Fibroblast of skin of left quadriceps (primary cell): ENCODE measurements at regions not wholly inside any gene's neighbourhood (a gene's known extent, or its start where the extent isn't known, plus 50 kb on each side); places are given as distances from the start of the nearest gene placed in this dataset.

ENCODE experiments used
- DNase-seq, 2 experiments: peaks; one replicate each; pipeline ENCODE4 v3.0.0-alpha.2; 2013; ENCODE audit warnings: low read depth in 2 of 2

DNA sequence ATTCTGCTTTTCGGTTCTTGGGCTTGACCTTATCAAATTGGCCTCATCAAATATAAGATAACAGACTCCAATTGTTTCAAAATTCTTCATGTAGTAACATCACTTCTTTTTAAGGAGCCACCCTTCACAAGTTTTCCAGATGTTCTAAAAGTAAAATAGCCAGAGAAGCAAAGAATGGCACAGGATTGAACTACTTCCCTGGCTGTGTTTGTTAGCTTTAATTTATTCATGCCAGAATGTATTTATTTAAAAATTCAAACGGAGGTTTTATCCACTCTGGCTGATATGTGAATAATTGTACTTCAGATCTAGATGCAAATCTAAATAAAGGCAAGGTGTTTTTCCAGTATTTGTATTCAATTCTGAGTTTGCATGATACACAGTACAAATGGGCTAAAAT is 581.3 kb upstream of the TENM3 start:
- no peak for DNase-seq

DNA sequence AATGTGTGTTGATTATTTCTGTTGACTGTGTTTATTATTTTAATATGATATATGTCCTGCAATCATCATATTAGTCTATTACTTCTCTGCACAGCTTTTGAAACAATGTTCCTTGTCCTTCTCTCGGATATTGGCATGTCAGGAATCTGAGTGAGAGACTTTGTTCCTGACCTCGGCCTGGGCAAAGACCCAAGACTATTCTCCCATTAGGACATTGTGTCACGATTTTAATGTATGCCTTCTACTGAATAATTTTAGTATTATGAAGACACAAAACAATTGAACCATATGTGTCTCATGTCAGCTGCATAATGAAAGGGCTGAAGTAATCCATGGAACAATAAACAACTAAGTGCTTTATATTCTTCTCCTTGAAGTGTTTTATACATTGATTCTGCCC is 580.8 kb upstream of the TENM3 start:
- DNase-seq, result peak; percentile 53 to 56

DNA sequence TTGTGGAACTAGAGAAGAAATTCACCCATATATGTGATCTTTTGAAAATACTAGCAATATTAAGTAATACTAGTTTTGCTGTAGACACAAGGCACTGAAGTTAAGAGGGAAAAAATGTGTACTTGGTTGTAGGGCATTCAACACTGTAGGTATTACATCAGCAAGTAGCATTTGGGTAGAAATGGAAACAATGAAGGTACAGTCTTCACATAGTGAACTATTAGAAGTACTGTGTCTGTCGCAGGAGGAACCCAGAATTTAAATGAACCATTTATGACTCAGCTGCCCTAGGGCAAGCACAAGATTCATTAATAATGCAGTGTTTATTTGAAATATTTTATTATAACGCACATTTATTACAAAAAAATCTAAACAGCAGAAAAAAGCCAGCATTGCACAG is 572.7 kb upstream of the TENM3 start:
- DNase-seq, result no peak

DNA sequence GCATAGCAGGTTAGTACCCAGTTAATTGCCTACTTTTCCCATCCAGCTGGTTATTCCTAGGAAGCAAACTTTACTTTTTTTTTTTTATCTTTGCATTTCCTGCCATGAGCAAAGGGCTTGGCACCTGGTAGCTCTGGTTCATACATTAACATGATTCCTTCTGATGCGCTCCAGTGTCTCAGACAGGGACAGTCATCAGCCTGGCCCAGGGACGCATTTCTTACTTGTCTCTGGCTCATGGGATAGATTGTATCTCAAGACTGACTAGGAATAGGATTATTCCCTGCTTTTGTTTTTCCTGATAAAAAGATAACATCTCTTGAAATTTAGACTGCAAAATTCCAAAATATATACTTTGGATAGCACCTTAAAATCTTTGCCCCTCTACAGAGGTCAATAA is 571.5 kb upstream of the TENM3 start:
- DNase-seq, result no peak

DNA sequence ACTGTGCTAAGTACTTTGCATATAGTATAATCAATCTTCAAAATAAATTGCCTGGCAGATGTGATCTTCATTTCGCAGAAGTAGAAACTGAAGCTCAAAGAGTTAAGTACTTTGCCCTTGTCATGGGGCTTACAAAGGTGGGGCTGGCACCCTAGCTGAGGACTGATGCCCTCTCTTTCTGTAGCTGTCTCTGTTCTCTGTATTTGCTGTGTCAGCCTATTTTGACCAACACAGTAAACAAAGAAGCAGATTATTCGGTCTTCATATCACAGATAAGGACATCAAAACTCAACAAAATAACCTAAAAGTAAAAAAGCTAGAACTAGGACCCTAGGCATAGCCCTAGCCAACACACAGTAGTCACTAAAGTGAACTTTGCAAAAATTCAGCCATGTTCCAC is 570.5 kb upstream of the TENM3 start:
- DNase-seq, result no peak

DNA sequence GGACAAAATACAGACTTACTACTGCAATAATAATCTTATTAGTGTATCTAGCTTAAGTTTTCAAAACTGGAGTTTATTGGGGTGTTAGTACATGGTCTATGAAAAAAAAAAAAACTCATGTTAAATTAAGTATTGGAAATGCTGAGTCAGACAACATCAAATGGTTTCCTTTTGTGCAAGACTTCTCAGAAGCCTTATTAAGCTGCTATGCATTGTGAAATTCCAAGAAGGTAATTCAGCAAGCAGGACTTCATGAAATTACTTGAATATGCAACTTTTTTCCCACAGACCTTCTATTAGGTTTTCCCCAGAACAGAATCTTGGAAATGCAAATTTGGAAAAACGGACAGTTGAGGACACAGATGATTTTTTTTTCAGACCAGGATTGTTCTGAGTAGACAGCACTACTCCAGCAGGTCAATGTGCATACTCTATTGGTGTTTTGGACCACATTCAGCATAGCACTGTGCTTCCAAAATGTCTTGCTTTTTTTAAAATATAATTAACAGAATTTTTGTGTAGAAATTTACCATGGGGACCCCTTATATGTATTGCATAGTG is 568.8 kb upstream of the TENM3 start:
- DNase-seq, result peak; percentile 79 to 81

DNA sequence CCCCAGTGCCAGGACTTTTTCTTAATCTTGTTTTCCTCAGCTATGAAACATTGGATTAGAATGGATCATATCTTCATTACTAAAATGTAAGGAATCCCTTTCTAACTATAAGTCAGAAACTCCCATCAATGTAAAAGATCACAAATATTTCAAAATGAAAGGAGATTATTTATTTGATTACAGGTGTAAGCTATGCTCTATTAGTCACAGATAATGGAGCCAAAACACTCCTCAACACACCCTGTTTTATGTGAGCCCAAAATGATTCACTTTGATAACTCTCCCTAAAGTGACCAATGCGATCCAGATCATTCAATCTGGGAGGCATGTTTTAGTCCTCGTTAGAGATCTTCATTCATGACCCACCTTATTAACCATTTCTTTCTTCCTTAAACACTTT is 566.7 kb upstream of the TENM3 start:
- DNase-seq, result no peak

DNA sequence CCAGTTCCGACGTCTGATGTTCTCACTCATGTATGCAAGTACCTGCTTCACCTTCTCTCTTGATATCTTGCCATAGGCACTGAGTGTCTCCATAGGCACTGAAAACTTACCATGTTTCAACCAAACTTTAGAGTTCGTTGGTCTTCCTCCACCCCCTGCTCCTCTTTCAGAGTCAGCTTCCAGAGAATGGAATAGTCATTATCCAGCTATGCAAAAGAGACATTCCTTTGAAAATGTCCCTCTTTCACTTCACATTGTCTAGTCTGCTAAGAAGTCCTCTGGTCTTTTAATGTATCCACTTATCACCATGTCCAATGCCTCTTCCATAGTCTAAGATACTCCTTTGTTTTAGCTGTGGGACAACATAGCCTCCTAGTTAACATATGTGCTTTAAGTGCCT is 566.0 kb upstream of the TENM3 start:
- DNase-seq, result no peak

DNA sequence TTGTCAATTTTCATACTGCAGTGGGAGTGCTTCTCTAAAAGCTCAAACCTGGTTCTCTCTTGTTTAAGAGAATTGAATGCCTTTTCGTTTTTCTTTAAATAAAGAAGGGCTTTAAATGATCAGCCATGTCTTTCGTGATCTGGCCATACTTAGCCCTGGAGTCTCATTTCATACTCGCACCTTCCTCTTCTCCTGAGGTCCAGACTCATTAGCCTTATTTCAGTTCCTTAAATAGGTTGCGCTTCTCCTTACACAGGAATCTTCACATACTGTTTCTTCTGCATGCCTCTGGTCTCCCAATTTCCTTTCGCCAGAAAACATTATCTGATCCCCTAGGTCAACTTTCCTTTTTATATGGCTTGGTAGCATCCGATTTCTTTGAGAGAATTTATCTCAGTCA is 565.6 kb upstream of the TENM3 start:
- DNase-seq, result no peak

DNA sequence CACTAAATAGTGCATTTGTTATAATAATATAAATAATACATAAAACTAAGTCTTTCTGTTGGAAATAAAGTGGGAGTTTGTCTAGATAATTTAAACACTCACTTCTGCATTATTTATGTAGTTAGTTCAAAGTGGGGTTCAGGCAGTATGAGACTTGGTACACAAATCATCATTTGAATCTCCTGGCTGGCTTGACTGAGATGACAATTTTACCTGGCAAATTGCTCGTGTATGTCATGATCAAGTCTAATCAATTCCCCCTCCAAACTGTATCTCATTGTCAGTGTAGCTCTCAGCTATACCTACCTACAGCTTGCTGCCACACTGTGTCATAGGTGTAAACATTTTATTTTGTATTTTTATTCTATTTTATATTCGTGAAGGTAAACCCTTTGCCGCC is 563.4 kb upstream of the TENM3 start:
- DNase-seq, result no peak

DNA sequence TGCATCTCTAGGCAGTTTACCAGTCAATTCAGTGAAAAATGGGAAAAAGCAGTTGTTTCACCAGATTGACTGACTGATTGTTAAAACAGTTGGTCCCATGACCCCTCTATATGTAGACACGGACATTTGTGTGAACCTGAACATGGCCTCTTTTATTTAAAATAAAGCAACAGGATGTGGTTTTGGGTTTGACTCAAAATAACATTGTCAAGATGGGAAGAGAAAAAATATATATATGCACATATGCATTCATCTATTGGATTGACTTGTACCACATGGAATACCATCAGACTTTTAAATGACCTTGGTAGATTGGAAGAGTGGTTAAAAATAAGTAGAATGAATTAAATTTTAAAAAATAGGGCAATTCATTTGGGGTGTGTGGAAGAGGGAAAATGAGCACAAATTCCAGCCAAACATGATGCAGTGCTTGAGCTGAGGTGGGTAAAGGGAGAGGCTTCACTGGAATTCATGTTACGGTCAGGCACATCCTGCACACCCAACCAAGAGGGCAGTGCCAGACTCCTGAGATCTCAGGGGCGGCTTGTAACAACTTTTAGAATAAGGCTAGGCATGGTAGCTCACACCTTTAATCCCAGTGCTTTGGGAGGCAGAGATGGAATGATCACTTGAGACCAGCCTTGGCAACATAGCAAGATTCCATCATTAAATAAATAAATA is 560.7 kb upstream of the TENM3 start:
- DNase-seq, result no peak

DNA sequence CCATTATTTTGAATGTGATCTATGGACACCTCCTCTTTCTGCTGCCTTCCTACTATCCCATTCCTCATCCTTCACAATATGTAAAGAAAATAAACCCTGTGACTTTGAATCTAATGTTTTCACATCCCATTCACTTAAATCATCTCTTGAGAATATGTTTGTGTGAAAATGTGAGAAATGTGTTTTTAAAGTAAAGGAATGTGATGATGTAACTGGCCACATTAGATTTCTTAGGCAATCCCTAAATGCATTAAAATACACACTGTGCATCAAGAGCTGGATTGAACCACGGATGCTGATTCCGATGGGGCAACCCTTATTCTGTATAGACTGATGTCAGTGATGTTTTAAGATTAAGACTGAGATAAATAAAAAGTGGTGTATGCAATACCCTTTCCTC is 558.9 kb upstream of the TENM3 start:
- DNase-seq, result peak; percentile 71 to 72

DNA sequence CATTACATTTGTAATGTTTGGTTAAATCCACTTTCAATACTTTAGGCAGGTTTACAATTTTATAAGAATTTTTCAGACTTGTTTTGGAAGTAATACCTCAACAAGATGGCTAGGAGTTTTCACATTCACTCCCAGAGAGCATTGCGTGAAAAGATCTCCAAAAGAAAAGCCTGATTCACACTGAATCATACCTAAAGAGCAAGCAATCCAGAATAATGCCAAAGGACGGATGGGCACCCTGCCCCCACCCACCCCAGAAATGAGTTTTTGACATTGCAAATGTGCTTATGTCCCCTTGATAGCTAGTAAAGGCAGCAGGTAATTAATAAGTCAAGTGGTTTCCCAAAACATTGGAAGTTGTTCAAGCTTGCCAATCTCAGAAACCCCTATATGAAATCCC is 557.7 kb upstream of the TENM3 start:
- DNase-seq, result no peak

DNA sequence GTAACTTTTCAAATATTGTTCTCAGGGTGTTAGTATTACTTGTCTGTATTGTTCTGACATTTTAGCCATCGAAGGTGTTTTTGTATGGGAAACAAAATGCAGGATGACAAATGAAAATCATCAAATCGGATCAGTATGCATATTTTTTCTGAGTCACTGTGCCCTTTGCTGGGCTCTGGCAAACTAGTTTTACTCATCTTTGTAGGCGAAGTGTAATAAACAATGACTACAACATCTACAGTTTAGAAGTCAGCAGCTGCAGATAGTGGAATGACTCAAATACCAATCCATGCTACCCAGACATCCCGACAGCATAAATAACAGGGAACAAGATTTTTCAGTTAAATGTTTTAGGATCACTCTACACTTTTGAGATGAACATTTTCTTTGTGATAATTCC is 557.3 kb upstream of the TENM3 start:
- peak; percentile 72 to 73 for DNase-seq

DNA sequence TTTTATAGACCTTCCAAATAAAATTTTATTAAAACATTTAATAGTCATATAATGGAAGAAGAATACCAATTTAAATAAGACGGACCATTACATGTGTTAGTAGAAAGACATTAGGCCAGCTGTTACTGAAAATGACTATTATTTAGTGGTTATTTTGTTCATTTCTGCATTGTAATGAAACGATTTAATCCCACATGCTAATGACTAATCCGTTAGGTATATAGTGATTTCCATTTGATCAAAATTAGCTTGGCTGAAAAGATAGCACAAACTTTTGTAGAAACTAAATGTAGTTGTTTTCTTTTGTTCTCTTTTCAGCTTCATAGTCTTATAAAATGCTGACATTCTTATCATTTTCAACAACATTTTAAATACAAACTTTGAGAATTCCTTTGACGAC is 556.1 kb upstream of the TENM3 start:
- DNase-seq, result no peak

DNA sequence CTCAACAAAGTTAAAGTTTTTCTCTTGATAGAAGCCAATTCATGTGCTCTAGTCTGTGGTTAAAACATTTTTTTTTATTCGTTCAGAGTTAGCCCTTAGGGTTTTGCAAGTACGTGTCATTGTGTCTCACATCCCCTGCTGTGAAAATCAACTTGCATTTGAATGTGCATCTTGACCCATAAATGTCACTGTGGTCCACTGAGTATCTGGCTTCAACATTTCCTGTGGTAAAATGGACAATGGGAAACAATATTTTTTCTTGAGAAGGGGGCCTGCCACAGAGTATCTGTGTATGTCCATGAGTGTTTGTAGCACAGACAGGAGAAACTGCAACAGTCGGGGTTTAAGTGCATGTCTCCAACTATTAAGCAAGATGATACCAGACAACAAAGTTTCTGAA is 554.8 kb upstream of the TENM3 start:
- DNase-seq, result no peak

DNA sequence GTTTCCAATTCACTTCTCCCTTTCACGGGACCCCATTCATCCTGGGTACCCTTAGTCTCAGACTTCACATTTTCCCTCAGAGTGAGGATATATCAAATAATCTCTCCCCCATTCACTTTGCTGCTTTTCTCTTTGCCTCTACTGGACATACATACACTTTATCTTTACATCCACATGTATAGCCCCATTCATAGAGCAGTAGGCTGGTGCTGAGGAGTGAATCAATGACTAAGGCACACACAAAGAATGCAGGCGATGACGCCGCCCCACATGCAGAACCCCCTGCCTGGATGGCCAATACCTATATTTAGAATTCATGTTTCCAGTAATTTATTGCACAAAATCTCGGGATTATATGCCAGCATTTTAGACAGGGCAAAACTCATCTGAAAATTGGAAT is 554.3 kb upstream of the TENM3 start:
- DNase-seq, result no peak

DNA sequence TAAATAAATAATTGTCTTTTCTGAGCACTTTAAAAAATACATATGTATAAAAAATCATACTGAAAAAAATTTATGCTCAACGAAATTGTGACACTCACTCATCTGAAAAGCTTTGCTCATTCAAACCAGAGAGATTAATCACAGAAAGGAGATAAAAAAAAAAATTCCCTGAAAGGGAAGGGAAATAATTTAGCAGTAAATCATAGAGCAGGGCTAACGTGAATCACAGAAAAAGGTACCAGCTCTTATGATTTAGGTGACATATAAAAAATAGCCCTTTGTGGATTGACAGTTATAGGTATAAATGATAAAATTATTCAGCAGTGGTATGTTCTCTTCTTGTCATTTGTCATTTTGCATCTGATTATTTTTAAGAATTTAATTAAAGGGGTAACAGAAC is 552.7 kb upstream of the TENM3 start:
- DNase-seq, result no peak

DNA sequence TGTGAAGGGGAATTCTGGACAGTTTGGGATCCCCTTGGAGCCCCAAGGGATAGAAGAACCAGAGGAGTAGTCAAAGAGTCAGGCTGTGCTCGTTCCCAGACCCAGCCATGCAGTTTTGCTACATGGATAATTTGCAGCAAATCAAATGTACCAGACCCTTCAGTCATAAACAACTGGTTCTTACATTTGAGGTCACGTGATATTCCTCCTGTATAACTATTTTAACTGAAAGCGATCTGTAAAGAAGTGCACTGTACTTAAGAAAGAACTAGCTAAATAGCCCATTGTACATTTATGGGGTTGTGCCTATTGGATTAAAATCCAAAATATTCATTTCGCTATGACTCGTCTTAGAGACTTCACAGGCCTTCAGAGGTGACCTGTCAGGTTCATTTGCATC is 550.2 kb upstream of the TENM3 start:
- DNase-seq, result no peak

DNA sequence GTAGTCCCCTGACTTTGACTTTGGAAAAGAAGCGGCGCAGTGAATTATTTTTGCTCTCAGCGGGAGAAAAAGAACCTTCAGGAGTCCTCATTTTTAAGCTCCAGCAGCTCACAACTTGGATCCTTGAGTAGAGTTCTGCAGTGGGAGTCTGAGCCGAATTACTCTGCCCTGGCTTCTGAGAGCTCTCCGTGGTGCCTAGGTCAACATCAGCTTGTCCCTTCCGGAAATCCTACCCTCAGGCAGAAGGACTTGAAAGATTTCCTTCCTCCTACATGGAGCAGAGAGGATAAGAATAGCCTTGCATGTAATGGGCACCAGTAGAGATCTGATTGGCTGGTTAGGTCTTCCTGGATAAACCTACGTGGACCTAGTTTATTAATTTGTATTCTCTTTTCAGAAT is 549.7 kb upstream of the TENM3 start:
- no peak for DNase-seq

DNA sequence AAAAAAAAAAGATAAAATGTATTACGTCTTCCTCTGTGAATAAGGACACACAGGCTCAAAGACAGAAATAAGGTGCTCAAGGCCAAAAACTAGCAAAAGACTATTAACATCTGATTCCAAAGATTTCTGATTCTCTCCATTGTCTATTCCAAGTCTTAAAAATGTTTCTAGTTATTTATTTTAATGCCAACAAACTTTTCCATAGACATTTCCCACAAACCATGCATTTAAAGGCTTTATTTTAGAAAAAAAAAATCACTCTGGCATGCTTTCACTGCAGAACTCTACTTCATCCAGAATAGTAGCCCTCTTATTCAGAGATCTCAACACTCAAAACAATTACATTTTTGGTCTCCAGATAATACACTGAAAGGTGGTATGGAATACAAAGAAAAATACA is 545.0 kb upstream of the TENM3 start:
- no peak for DNase-seq

DNA sequence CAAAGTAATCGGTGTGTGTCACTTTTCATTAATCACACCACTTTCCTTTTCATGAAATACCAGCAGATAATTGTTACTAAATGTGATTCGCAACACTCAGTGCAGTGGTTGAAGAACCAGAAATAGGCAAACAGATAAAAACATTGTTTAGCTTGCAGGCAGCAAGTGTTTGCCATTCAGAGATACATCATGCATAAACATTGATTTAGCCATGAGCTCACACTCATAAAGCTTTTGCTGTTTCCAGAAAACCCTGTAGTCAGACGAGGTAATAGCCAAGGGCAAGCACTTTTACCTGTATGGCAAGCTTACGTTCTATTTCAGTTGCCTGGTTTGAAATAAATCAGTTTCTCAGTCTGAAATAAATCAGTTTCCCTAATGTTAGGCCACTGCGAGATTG is 542.0 kb upstream of the TENM3 start:
- no peak for DNase-seq

DNA sequence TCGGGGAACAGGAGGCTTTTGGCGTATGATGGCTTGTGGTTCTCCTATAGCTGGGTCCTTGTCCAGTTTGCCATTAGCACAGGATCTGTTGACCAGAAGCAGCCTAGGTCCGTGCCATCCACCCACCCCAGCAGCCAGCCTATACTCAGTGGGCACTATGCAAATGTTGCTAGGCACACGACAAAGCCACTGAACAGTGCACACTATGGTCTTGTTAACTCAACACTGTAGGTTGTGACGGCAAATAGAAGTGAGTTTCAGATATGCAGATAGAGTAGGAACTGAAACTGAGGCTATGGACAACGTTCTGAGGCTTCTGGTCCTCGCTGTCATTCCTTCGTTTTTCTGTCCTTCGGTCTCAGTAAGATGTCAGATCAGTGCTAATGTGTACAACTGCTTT is 541.3 kb upstream of the TENM3 start:
- DNase-seq, result no peak

DNA sequence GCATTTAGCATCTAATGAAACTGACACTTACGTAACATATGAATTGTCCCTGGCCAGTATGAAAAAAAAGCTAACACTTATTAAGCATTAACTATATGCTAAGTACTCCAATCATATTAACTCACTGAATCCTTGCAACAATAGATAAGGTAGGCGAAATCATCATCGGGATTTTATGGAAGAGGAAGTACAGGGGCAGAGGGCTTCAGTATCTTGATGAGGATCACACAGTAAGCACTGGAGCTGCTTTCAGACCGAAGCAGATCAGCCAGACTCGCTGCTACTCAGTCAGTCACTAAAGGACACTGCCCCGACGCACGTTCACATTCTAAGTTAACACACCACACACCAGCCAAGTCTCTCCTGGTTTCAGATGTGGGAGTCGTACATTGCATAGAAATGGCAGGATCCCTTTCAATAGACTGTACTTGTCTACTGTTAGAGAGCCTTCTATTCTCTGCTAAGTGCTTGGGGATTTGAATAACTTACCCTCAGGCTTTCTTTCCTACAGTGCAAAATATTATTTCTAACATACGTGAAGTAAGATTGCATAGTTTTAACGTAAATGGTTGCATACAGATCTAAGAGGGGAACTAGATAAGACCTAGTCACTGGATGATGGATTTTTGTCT is 540.2 kb upstream of the TENM3 start:
- DNase-seq, result no peak
